ENCODE measurements at regions not wholly inside any gene's neighbourhood (a gene's known extent, or its start where the extent isn't known, plus 50 kb on each side); places are given as distances from the start of the nearest gene placed in this dataset.

DNA sequence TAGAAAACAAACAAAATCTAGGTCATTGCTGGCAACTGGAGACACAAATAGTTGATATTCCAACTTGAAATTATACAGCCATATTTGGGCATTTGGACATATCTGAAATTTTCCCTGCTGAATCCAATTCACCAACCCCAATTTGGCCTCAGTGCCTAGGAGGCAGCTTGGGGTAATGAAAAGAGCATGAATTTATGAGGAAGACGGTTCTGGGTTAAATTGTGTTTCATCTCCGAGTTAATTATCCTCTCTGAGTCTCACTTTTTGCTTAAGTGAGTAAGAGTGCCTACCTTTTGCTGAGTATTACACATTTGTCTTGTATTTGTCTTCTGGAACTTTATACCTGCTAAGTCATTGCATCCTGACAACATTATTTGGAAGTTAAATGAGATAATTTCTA, 1906.8 kb upstream of the PIK3C3 start:
- DNase-seq (ENCODE audit: low read depth, low spot score) = no peak
- H3K27ac ChIP-seq = no peak overlapping the region

GRCh38 chr18:40046596-40046995, 1908.4 kb upstream of the PIK3C3 start:
- H3K27ac ChIP-seq = no peak overlapping the region
- no peak for DNase-seq (ENCODE audit: low read depth, low spot score)

DNA sequence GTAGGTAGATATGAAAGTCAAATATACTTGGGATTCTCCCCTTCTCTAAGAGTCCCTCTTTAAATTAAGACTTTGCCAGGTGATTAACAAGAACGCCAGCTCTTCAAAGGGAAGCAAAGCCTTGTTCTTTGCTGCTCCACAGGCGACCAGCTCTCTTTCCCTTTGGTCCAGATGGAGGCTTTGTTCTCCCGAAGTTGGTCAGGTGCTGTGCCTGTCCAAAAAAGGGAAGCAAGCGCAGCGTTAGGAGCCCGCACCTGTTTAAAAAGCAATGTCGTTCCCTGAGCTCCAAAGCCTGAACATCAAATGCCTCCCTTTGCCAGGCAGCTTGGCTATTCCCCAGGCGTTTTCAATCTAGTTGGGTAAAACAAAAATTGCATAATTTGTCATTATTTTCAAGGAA, 1913.1 kb upstream of the PIK3C3 start:
- DNase-seq (ENCODE audit: low read depth, low spot score) = no peak
- no peak overlapping the region for H3K27ac ChIP-seq

DNA sequence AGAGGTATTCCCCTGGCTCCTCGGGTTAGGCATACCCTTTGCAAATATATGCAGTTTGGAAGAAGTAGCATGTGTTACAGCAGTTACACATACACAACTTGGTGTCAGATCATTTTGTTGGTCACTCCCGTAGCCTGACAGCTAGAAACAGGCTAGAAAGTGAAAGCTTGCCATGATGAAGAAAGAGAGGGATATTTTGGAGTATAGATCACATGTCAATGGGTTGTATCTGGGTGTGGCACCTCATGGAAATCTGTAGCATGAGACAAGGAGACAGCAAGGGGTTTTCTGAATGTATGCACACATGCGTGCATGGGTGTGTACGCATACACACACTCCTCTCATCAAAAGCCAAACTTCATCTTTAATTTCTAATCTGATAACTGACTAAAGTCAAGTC, 1914.5 kb upstream of the PIK3C3 start:
- H3K27ac ChIP-seq = no peak overlapping the region
- no peak for DNase-seq (ENCODE audit: low read depth, low spot score)

GRCh38 chr18:40037356-40037755, 1917.7 kb upstream of the PIK3C3 start:
- DNase-seq (ENCODE audit: low read depth, low spot score) = no peak

GRCh38 chr18:40036861-40037260, 1918.2 kb upstream of the PIK3C3 start:
- no peak overlapping the region for H3K27ac ChIP-seq
- DNase-seq (ENCODE audit: low read depth, low spot score) = no peak

More at GRCh38 chr18:40037356-40037755, 1917.7 kb upstream of the PIK3C3 start:
- H3K27ac ChIP-seq = no peak overlapping the region

DNA sequence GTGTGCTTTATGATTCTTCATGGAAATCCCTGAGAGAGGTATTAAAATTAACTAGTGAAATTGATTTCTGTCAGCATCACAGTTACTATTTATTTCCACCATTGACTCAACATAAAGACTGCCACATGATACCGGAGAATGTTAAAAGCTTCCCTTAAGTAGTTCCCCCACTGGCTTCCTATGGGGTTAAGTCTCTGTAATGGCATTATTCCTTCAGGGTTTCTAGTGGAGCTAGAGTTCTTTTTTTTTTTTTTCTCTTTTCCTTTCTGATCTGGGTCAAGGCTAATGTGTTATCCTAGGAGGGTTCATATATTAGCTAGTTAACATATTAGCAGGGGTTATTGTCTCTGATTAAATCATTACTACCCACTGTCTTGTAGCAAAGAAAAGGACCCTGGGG, 1919.1 kb upstream of the PIK3C3 start:
- no peak for DNase-seq (ENCODE audit: low read depth, low spot score)
- H3K27ac ChIP-seq = no peak overlapping the region

DNA sequence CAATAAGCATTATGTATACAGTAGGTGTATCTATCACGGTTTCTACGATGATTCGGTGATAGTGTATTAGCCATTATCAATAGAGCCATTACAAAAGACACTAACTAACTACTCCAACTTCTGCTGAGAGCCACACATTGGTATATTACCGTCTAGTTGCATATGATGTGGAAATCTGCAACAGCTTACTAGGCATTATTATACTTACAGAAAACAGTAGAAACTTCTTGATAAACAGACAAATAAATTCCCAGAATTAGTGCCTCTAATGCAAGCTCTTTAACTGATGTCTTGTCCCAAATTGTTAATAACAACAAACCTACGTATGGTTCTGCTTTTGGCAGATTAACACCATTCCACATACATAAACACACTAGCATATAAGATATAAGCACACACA, 1923.0 kb upstream of the PIK3C3 start:
- DNase-seq (ENCODE audit: low read depth, low spot score) = no peak
- H3K27ac ChIP-seq = no peak overlapping the region

DNA sequence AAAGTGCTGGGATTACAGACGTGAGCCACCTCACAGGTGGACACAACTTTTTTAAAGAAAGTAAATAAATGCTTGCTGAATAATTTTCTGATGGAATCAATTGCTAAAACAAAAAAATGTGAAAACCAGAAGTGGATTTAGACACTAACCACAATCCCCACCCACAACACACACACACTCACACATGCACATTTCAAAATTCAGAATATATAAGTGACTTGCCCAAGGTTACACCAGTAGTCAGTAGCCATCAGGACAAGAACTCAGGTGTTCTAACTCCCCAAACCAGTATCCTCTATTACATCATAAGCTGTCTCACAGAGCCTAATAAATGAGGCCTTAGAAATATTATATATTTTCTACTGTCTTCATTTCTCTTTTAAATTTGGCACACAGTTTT, 1923.6 kb upstream of the PIK3C3 start:
- H3K27ac ChIP-seq = no peak overlapping the region
- DNase-seq (ENCODE audit: low read depth, low spot score) = no peak

- no peak for DNase-seq (ENCODE audit: low read depth, low spot score)
- no peak overlapping the region for H3K27ac ChIP-seq
Observed at GRCh38 chr18:40019797-40020392, 1935.1 kb upstream of the PIK3C3 start.

DNA sequence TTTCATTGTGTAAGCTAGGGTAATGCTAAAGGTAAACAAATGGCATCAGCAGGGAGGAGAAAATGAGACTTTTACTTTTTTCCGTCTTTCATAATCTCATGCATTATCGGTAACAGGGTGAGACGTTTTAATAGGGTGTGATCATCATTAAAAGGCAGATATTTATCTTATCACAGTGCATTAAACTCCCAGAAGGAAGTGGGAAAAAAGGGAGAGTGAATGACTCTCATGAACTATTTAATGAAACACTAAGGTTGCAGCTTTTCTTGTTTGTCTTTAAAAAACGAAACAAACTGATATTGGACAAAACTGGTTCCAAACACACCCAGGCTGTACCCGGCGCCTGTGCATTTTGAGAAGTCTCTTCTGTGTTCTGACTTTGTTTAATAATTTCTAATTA, 1936.8 kb upstream of the PIK3C3 start:
- DNase-seq (ENCODE audit: low read depth, low spot score) = no peak
- no peak overlapping the region for H3K27ac ChIP-seq

DNA sequence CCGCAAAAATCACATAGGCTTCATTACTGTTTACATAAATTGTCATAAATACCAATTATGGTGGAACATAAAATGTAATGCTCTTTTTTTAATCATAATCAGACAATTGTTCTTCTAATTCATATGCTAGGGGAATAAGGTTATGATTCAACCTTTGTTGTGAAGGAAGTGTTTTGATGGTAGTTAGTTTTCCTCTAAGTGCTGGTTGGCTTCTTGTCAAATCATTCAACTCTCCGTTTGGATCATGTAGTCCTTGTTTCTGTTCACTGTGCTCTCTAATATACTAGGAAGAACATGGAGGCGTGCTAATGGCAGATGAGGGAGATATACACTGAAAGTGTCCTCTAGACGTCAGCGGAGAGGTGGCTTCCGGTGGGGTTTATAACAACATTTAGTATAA, 1938.0 kb upstream of the PIK3C3 start:
- DNase-seq (ENCODE audit: low read depth, low spot score) = no peak
- H3K27ac ChIP-seq = no peak overlapping the region

DNA sequence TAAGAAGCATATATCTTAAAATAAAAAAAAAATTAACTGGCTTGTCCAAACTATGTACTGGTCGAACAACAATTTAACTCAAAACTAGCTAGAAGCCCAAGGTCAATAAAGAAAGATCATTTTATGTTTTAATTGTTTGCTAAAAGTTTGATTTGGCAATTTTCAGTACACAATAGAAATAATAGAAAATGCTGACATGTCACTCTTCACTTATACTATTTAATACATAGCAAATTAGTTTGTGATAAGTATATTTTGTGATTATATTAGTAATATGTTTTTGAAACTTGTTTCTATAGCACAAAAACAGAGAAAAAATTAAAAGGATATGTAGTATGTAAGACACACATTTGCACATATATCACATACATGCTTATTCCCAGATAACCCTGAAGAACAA, 1938.6 kb upstream of the PIK3C3 start:
- DNase-seq (ENCODE audit: low read depth, low spot score) = no peak
- H3K27ac ChIP-seq = no peak overlapping the region

DNA sequence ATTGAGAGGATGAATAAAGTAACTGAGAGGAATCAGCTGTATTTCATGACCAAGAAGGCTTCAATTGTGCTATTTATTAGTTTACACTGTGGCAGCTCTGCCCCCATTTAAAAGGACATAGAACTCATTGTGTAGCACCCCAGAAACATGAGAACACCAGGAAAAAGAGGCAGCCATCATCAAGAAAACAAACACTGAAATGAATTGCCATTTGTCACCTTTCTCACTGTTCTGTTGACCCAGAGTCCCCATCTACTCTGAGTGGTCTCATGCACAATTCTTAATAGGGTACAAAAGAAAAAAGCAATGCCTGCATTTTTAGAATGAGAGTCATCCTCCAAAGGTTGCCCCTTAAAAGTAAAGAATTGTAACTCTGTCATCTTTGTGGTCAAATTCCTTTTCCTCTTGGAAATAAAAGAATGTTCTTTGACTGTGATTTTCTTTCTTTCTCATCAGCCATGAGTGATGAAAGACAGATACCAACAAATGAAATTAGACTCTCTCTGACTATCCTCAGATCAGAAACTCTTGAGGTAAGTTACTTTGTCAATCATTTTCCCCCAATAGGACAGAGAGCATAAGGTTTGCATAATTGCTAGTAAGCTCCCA, 1941.9 kb upstream of the PIK3C3 start:
- no peak overlapping the region for H3K27ac ChIP-seq
- DNase-seq (ENCODE audit: low read depth, low spot score) = no peak

DNA sequence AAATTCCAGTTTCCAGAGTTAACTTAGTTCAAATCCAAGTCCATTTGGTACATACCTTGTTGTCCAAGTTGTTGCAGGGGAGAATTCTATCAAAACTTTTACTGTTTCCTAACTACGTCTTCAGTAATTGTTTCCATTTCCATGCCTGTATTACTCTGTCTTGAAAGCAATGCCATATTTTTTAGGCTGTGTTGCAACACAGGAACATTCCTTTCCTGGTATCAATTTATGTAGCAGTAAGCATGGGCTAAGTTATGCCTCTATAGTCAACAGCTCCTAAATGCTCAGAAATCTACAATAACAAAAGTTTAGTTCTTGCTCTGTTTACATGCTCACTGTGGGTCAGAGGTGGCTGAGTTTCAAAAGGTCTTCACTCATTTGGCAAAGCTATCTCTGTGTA, 1943.8 kb upstream of the PIK3C3 start:
- no peak overlapping the region for H3K27ac ChIP-seq
- DNase-seq (ENCODE audit: low read depth, low spot score) = no peak

DNA sequence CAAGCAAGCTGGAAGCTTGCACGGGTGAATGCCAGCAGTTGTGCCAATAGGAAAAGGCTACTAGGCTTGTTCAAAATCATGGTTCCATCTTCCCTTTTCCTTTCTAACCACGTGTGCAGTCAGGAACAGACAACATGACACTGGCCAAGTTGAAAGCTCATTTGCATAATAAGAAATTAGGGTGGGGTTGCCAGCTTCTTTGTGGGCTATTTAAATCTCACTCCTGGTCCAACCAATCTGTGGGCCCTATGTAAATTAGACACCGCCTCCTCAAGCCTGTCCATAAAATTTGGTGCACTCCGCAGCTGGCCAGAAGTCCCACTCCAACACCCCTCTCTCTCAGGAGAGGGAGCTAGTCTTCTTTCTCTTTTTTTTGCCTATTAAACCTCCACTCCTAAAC, 1948.4 kb upstream of the PIK3C3 start:
- no peak overlapping the region for H3K27ac ChIP-seq

GRCh38 chr18:40004246-40004645, 1950.8 kb upstream of the PIK3C3 start:
- no peak overlapping the region for H3K27ac ChIP-seq
- DNase-seq (ENCODE audit: low read depth, low spot score) = no peak

More for the DNA sequence above, 1948.4 kb upstream of the PIK3C3 start:
- DNase-seq (ENCODE audit: low read depth, low spot score) = no peak

GRCh38 chr18:39998317-39998716, 1956.7 kb upstream of the PIK3C3 start:
- no peak for DNase-seq (ENCODE audit: low read depth, low spot score)
- H3K27ac ChIP-seq = no peak overlapping the region

DNA sequence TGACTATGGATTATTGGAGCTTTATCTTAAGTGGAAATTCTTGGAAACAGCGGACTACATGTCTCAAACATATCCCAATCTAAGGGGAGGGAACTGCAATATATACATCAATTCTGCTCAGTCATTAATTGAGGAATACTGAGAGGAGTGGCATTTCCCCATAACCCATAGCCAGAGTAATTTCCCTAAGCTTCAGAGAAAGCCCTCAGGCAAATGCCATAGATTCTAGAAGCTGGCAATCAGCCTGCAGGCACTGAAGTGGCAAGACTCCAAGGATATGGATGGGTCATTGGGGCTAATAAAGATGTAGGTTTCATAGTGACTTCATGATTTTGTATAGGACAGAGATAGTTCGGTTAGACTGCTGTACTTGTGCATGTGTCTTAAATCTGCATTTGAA, 1960.5 kb upstream of the PIK3C3 start:
- no peak for DNase-seq (ENCODE audit: low read depth, low spot score)
- H3K27ac ChIP-seq = no peak overlapping the region

- no peak for DNase-seq (ENCODE audit: low read depth, low spot score)
- H3K27ac ChIP-seq = no peak overlapping the region
Observed at GRCh38 chr18:39991696-39992265, 1963.3 kb upstream of the PIK3C3 start.

DNA sequence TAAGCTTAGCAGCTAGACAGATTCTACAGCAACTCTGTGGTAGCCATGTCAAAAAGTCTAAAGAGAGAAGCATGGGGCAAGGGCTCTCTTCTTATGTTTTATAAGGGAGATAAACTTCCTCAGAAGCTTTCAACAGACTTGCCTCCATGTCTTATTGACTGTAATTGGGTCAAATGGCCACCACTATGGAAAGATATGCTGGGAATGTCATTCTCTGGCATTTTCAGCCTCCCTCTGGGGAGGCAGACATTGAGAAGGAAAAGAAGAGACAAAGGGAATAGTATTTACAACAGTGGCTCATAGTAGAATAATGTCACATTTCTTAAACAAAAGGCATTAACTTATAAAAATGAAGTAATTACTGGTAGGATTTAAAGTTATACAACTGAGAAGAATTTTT, 1964.5 kb upstream of the PIK3C3 start:
- DNase-seq (ENCODE audit: low read depth, low spot score) = no peak
- no peak overlapping the region for H3K27ac ChIP-seq

- H3K27ac ChIP-seq = no peak overlapping the region
Observed at GRCh38 chr18:39976771-39977170, 1978.3 kb upstream of the PIK3C3 start.

More at GRCh38 chr18:39976771-39977170, 1978.3 kb upstream of the PIK3C3 start:
- DNase-seq (ENCODE audit: low read depth, low spot score) = no peak
